ENCODE measurements at regions not wholly inside any gene's neighbourhood (a gene's known extent, or its start where the extent isn't known, plus 50 kb on each side); places are given as distances from the start of the nearest gene placed in this dataset.

- no peak overlapping the region for H3K4me3 ChIP-seq
- H3K27ac ChIP-seq = no peak overlapping the region
- DNase-seq (ENCODE audit: low spot score in 2 of 2) = no peak
- no peaks in the 10 kb centered on the region for H3K27me3 ChIP-seq
- TF ChIP-seq POLR2AphosphoS5 (IDR thresholded peaks at IDR 0.05) = no peak
- no peak for TF ChIP-seq POLR2A (IDR thresholded peaks at IDR 0.05)
- TF ChIP-seq CTCF (IDR thresholded peaks at IDR 0.05) = no peak
- intact Hi-C loops (cut with DNase I; ENCODE audit: low total_unique reads) = no loop called here
- H3K36me3 ChIP-seq = no peaks in the 10 kb centered on the region
- H3K4me1 ChIP-seq = no peaks in the 10 kb centered on the region
- H3K9me3 ChIP-seq = no peaks in the 10 kb centered on the region
Measured at GRCh38 chr4:130127297-130127696, 1031.3 kb downstream of the C4orf33 start.

- TF ChIP-seq POLR2AphosphoS5 (IDR thresholded peaks at IDR 0.05) (no peak), CTCF (IDR thresholded peaks at IDR 0.05) (no peak), POLR2A (IDR thresholded peaks at IDR 0.05) (no peak)
- H3K27me3 ChIP-seq = no peaks in the 10 kb centered on the region
- H3K4me3 ChIP-seq = no peak overlapping the region
- no peak overlapping the region for H3K27ac ChIP-seq
- no peaks in the 10 kb centered on the region for H3K9me3 ChIP-seq
- intact Hi-C loops (cut with DNase I; ENCODE audit: low total_unique reads) = no loop called here
- no peaks in the 10 kb centered on the region for H3K4me1 ChIP-seq
- DNase-seq (ENCODE audit: low spot score in 2 of 2) = no peak
- H3K36me3 ChIP-seq = no peaks in the 10 kb centered on the region
Measured at GRCh38 chr4:130131536-130131935, 1035.6 kb downstream of the C4orf33 start.

GRCh38 chr4:130141651-130142050 lies 1045.7 kb downstream of the C4orf33 start:
- no peak for TF ChIP-seq CTCF (IDR thresholded peaks at IDR 0.05)
- TF ChIP-seq POLR2AphosphoS5 (IDR thresholded peaks at IDR 0.05) = no peak
- TF ChIP-seq POLR2A (IDR thresholded peaks at IDR 0.05) = no peak
- H3K4me3 ChIP-seq = no peak overlapping the region
- no peaks in the 10 kb centered on the region for H3K4me1 ChIP-seq
- H3K36me3 ChIP-seq = no peaks in the 10 kb centered on the region
- no peak for DNase-seq (ENCODE audit: low spot score in 2 of 2)
- no peak overlapping the region for H3K27ac ChIP-seq
- H3K9me3 ChIP-seq = no peaks in the 10 kb centered on the region
- H3K27me3 ChIP-seq = no peaks in the 10 kb centered on the region
- intact Hi-C loops (cut with DNase I; ENCODE audit: low total_unique reads) = no loop called here

DNA sequence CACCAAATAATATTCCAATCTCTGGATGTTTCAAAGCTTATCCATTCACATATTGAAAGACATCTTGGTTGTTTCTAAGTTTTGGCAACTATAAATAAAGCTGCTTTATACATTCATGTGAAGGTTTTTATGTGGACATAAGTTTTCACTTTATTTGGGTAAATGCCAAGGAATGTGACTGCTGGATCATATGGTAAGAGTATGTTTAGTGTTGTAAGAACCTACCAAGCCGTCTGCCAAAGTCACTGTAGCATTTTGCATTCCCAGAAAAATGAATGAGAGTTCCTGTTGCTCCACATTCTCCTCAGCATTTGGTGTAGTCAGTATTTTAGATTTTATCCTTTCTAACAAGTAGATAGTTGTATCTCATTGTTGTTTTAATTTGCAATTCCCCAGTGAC lies 1047.7 kb downstream of the C4orf33 start:
- H3K9me3 ChIP-seq = no peaks in the 10 kb centered on the region
- H3K27ac ChIP-seq = no peak overlapping the region
- H3K4me3 ChIP-seq = no peak overlapping the region
- intact Hi-C loops (cut with DNase I; ENCODE audit: low total_unique reads) = no loop called here
- no peaks in the 10 kb centered on the region for H3K27me3 ChIP-seq
- no peaks in the 10 kb centered on the region for H3K4me1 ChIP-seq
- H3K36me3 ChIP-seq = no peaks in the 10 kb centered on the region
- TF ChIP-seq POLR2A (IDR thresholded peaks at IDR 0.05) = no peak
- no peak for TF ChIP-seq POLR2AphosphoS5 (IDR thresholded peaks at IDR 0.05)
- no peak for TF ChIP-seq CTCF (IDR thresholded peaks at IDR 0.05)
- no peak for DNase-seq (ENCODE audit: low spot score in 2 of 2)

DNA sequence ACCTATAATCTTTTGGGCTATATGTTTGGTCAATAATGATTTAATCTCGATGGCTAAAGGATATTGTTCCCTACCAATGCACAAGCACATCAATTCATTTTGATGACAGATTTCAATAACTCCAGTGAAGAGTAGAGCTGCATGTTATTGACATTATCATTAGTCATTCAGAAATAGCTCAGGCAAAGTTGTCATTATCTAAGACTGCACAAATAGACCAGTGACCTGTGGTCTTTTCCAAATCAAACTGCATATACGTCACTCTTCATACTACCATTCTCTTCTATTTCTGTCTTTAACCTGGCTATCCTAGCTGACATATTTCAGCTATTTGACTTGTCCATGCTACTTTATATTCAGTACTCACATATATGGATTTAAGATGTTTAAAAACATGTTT lies 1050.8 kb downstream of the C4orf33 start:
- no peaks in the 10 kb centered on the region for H3K36me3 ChIP-seq
- no peak overlapping the region for H3K27ac ChIP-seq
- intact Hi-C loops (cut with DNase I; ENCODE audit: low total_unique reads) = no loop called here
- H3K4me3 ChIP-seq = no peak overlapping the region
- H3K9me3 ChIP-seq = no peaks in the 10 kb centered on the region
- no peaks in the 10 kb centered on the region for H3K27me3 ChIP-seq
- no peak for DNase-seq (ENCODE audit: low spot score in 2 of 2)
- H3K4me1 ChIP-seq = no peaks in the 10 kb centered on the region
- TF ChIP-seq CTCF (IDR thresholded peaks at IDR 0.05) = no peak
- TF ChIP-seq POLR2AphosphoS5 (IDR thresholded peaks at IDR 0.05) = no peak
- no peak for TF ChIP-seq POLR2A (IDR thresholded peaks at IDR 0.05)
